ENCODE measurements at regions not wholly inside any gene's neighbourhood (a gene's known extent, or its start where the extent isn't known, plus 50 kb on each side); places are given as distances from the start of the nearest gene placed in this dataset.

GRCh38 chr10:130713731-130714130 is 577.5 kb downstream of the GLRX3 start:
- no peak for TF ChIP-seq CTCF (IDR thresholded peaks at IDR 0.05)
- no peak for TF ChIP-seq POLR2A (IDR thresholded peaks at IDR 0.05)

All from Peyer's patch (tissue), 4 donors.